ENCODE measurements at regions not wholly inside any gene's neighbourhood (a gene's known extent, or its start where the extent isn't known, plus 50 kb on each side); places are given as distances from the start of the nearest gene placed in this dataset.

DNA sequence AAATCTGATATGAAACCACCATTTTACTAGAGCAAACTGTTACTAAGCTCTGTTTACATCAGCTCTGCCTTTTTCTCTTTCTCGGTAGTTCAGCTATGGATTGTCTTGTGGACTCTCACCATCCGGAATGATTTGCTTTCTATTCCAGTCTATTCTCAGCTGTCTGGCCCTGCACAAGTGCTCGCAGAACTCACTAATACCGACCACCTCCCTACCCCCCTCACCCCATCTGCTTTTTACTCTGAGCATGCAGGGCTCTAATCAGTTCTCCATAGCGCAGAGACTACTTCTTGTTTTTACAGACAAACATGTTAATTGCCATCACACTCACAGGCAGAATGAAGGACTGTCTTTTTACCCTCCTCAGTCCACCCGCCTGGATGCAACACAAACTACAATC lies 180.7 kb upstream of the POU3F3 start:
- TF ChIP-seq EP300 (IDR thresholded peaks at IDR 0.05) = no peak
- TF ChIP-seq, protein P1, sequence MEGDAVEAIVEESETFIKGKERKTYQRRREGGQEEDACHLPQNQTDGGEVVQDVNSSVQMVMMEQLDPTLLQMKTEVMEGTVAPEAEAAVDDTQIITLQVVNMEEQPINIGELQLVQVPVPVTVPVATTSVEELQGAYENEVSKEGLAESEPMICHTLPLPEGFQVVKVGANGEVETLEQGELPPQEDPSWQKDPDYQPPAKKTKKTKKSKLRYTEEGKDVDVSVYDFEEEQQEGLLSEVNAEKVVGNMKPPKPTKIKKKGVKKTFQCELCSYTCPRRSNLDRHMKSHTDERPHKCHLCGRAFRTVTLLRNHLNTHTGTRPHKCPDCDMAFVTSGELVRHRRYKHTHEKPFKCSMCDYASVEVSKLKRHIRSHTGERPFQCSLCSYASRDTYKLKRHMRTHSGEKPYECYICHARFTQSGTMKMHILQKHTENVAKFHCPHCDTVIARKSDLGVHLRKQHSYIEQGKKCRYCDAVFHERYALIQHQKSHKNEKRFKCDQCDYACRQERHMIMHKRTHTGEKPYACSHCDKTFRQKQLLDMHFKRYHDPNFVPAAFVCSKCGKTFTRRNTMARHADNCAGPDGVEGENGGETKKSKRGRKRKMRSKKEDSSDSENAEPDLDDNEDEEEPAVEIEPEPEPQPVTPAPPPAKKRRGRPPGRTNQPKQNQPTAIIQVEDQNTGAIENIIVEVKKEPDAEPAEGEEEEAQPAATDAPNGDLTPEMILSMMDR (IDR thresholded peaks at IDR 0.05) = no peak
- TF ChIP-seq POLR2A (IDR thresholded peaks at IDR 0.05) = no peak
- TF ChIP-seq POLR2AphosphoS5 (IDR thresholded peaks at IDR 0.05) = no peak

All from upper lobe of left lung (tissue), 4 donors.